Kidney (tissue), 13 donors: ENCODE measurements at regions not wholly inside any gene's neighbourhood (a gene's known extent, or its start where the extent isn't known, plus 50 kb on each side); places are given as distances from the start of the nearest gene placed in this dataset.
A peak's percentile ranks its signal among the peaks of the same experiment; 100 is the strongest.

ENCODE experiments used
- DNase-seq, 5 donors: peaks; one replicate each; pipeline ENCODE4 v3.0.0-alpha.2; 2013 to 2020
- FAIRE-seq: peaks from 2 replicates; lab custom pipeline; 2012; peaks lifted over from hg19 to GRCh38; lab: Jason Lieb, UNC
- H3K27ac ChIP-seq, 2 donors: one replicate each; pipeline ENCODE4 v1.7.0; 2013; ENCODE audit warnings: low read depth in 2 of 2, low read length in 2 of 2, inconsistent platforms in 1 of 2
- H3K27me3 ChIP-seq: one replicate; pipeline ENCODE4 v1.7.1; 2013; ENCODE audit warnings: low read length, inconsistent platforms; ENCODE audit not compliant: control insufficient read depth, insufficient read depth
- H3K36me3 ChIP-seq, 3 donors: one replicate each; pipeline versions ENCODE4 v1.7.0 to v1.7.1; 2013; ENCODE audit warnings: low read length in 3 of 3, control low read depth in 1 of 3, inconsistent platforms in 1 of 3; ENCODE audit not compliant: insufficient read depth in 3 of 3, control insufficient read depth in 2 of 3
- H3K4me1 ChIP-seq, 3 donors: one replicate each; pipeline versions ENCODE4 v1.7.0 to v1.7.1; 2013; ENCODE audit warnings: low read length in 3 of 3, inconsistent platforms in 1 of 3, low read depth in 1 of 3; ENCODE audit not compliant: control insufficient read depth in 2 of 3, insufficient read depth in 2 of 3
- H3K4me3 ChIP-seq, 3 donors: one replicate each; pipeline versions ENCODE4 v1.7.0 to v1.8.1; 2013; ENCODE audit warnings: low read length in 3 of 3, control low read depth in 1 of 3, inconsistent platforms in 1 of 3
- H3K9ac ChIP-seq, 3 donors: one replicate each; pipeline versions ENCODE4 v1.7.0 to v1.7.1; 2013; ENCODE audit warnings: low read length in 3 of 3, control low read depth in 1 of 3, inconsistent platforms in 1 of 3
- H3K9me3 ChIP-seq, 3 donors: one replicate each; pipeline versions ENCODE4 v1.7.0 to v1.7.1; 2013; ENCODE audit warnings: low read length in 3 of 3, control low read depth in 1 of 3, inconsistent platforms in 1 of 3; ENCODE audit not compliant: control insufficient read depth in 2 of 3, insufficient read depth in 1 of 3
- intact Hi-C: fragments of 100-400 bp; cut with DNase I; formaldehyde crosslinking; loops from one replicate; pipeline ENCODE4 v1.11.1; 2022
- TF ChIP-seq, protein P1 (sequence below): IDR thresholded peaks from 3 replicates; pipeline ENCODE4 v1.5.1; 2012; ENCODE audit warnings: mild to moderate bottlenecking, moderate library complexity, borderline replicate concordance; ENCODE audit not compliant: insufficient read depth; ENCODE audit errors: extremely low read depth
- donor health status: control.
- donor health status: control.
- donor health status: control.
- donor health status: control.
- donor health status: control.
- donor health status: DM: yes; HTN: yes; CAD: no.
- donor health status: Normal renal cell carcinoma (clear cell type).

DNA sequence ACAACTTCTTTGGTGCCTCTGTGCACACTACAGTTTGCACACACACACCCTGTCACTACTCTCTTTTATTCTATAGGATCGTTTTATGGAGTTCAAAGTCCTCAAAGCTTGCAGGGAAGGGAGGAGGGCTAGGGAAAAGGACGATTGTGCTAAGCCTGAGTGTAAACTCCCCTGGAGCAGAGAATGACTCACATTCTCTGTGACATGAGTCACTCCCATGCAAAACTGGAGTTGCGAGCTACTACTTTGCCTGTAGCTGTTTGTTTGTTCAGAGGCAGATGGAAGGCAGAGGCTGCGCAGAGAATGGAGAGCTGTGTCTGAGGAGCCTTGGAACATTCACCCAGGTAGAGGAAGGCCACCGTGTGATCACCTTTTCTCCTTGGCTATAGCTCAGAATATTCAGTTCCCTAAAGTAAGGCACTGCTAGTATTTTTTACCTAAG lies 80.5 kb upstream of the MBNL2 start:
- peak in 4 of 5 donors; percentile 28 to 54 (median 45) for DNase-seq
- no peak for FAIRE-seq

DNA sequence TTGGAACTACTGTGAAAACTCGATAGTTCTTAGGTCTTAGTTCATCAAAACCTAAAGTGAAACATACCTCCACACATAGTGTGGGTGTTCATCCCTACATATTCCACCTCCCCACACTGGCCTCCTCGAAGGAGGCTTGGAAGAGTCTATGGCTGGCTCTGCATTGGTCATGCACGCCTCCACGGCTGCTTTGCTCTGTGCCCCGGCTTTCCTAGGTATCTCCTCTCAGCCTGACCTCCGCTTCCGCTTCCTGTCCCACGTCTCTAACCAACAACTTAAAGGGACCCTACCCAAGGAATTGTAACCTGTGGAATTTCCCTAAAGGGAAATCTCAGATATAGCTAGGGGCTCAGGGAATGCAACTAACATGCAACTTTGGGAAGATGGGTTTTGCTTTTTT lies 79.7 kb upstream of the MBNL2 start:
- no peaks in the 10 kb centered on the region for H3K9me3 ChIP-seq
- no peaks in the 10 kb centered on the region for H3K36me3 ChIP-seq
- H3K4me3 ChIP-seq = peak overlapping the region; percentile 33 to 76 (median 53)
- H3K9ac ChIP-seq = peak overlapping the region in 1 of 3 donors; percentile 14
- H3K27ac ChIP-seq = no peak overlapping the region
- no peak for DNase-seq
- FAIRE-seq = no peak
- TF ChIP-seq, protein P1, sequence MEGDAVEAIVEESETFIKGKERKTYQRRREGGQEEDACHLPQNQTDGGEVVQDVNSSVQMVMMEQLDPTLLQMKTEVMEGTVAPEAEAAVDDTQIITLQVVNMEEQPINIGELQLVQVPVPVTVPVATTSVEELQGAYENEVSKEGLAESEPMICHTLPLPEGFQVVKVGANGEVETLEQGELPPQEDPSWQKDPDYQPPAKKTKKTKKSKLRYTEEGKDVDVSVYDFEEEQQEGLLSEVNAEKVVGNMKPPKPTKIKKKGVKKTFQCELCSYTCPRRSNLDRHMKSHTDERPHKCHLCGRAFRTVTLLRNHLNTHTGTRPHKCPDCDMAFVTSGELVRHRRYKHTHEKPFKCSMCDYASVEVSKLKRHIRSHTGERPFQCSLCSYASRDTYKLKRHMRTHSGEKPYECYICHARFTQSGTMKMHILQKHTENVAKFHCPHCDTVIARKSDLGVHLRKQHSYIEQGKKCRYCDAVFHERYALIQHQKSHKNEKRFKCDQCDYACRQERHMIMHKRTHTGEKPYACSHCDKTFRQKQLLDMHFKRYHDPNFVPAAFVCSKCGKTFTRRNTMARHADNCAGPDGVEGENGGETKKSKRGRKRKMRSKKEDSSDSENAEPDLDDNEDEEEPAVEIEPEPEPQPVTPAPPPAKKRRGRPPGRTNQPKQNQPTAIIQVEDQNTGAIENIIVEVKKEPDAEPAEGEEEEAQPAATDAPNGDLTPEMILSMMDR = no peak
- intact Hi-C loops = no loop called here
- H3K4me1 ChIP-seq = peaks cover 0 to 7% (median 3%) of the 10 kb centered on the region in 3 donors
- H3K27me3 ChIP-seq = no peaks in the 10 kb centered on the region

More for the DNA sequence above, 80.5 kb upstream of the MBNL2 start:
- H3K27me3 ChIP-seq = no peaks in the 10 kb centered on the region
- no peaks in the 10 kb centered on the region for H3K9me3 ChIP-seq
- intact Hi-C loops = no loop called here
- peaks cover 0 to 7% (median 3%) of the 10 kb centered on the region in 3 donors for H3K4me1 ChIP-seq
- no peak overlapping the region for H3K27ac ChIP-seq
- peak overlapping the region in 2 of 3 donors; percentile 8 to 76 for H3K4me3 ChIP-seq
- TF ChIP-seq, protein P1 = no peak
- no peak overlapping the region for H3K9ac ChIP-seq
- no peaks in the 10 kb centered on the region for H3K36me3 ChIP-seq

DNA sequence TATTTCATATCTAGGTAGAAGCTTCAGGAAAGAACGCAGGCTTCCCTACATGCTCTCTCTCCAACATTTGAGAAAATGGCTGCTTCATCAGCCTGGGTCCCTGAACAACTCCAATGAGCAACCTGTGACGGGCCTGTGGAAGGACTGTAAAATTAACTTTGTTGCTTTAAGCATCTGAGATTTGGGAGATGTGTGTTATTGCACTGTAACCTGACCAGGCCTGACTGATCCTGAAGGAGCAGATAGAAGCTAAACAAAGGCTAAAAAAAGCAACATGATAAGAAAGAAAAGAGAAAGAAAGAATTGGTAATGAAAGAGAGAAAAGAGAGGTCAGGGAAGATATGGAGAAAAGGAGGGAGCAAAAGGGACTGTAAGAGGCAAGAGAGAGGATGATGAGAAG lies 77.1 kb upstream of the MBNL2 start:
- H3K9ac ChIP-seq = no peak overlapping the region
- H3K27me3 ChIP-seq = no peaks in the 10 kb centered on the region
- H3K9me3 ChIP-seq = no peaks in the 10 kb centered on the region
- no peaks in the 10 kb centered on the region for H3K36me3 ChIP-seq
- peaks cover 0 to 7% (median 3%) of the 10 kb centered on the region in 3 donors for H3K4me1 ChIP-seq
- no peak for DNase-seq
- no peak overlapping the region for H3K27ac ChIP-seq
- intact Hi-C loops = no loop called here
- TF ChIP-seq, protein P1 = no peak
- FAIRE-seq = no peak
- no peak overlapping the region for H3K4me3 ChIP-seq

DNA sequence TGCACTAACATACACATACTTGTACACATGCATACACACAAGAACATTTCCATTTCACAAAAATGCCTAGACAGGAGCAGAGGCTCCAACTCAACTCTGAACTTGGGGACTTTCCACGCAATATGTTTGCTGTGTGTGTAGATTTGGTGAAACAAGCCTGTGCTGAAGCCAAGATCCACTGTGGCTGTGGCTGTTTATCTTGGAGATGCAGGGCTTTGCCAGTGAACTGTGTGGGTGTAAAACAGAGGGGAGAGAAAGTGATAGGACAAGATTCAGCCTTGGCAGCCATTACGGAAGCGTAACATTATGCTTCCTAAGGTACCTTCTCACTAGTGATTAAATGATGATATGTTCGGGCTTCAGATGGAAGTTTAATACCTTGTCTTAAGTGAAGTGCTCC lies 73.2 kb upstream of the MBNL2 start:
- intact Hi-C loops = no loop called here
- no peaks in the 10 kb centered on the region for H3K4me1 ChIP-seq
- no peak for FAIRE-seq

More for the DNA sequence above, 73.2 kb upstream of the MBNL2 start:
- no peaks in the 10 kb centered on the region for H3K9me3 ChIP-seq
- no peak overlapping the region for H3K4me3 ChIP-seq
- no peaks in the 10 kb centered on the region for H3K27me3 ChIP-seq
- H3K36me3 ChIP-seq = no peaks in the 10 kb centered on the region
- no peak overlapping the region for H3K27ac ChIP-seq
- H3K9ac ChIP-seq = no peak overlapping the region
- no peak for DNase-seq
- TF ChIP-seq, protein P1 = no peak
